PC-3 (cell line): ENCODE measurements at regions not wholly inside any gene's neighbourhood (a gene's known extent, or its start where the extent isn't known, plus 50 kb on each side); places are given as distances from the start of the nearest gene placed in this dataset.

Experiments
- ATAC-seq: fragments of 200-7000 bp; cut with Tn5 transposase; 2 replicates; pipeline ENCODE4 v1.9.1; 2020; ENCODE audit warnings: mild to moderate bottlenecking, moderate library complexity
- BruUV-seq: library from RNA; stranded (reverse); fragments of 400-500 nt; replicated peaks from 2 replicates; lab custom pipeline; 2021; lab: Mats Ljungman, UMichigan
- CTCF ChIA-PET: fragments of 300-600 bp; sonication (Branson Sonifier 250); formaldehyde crosslinking; loops from one replicate; lab custom pipeline; 2022; ENCODE audit warnings: antibody characterized with exemption; lab: Charles Lee
- POLR2A ChIA-PET: fragments of 300-600 bp; sonication (Branson Sonifier 250); formaldehyde crosslinking; loops from one replicate; lab custom pipeline; 2022; ENCODE audit warnings: antibody characterized with exemption; ENCODE audit not compliant: unreplicated experiment; lab: Charles Lee
- DNase-seq: peaks from one replicate; pipeline ENCODE4 v3.0.0-alpha.2; 2015
- H2AFZ ChIP-seq: fragments of 300-600 bp; sonication (generic); 2 replicates; pipeline ENCODE4 v1.6.0; 2016; ENCODE audit warnings: antibody characterized with exemption, low read length
- H3F3A ChIP-seq: fragments of 300-600 bp; sonication (generic); one replicate; pipeline ENCODE4 v1.6.0; 2017; ENCODE audit warnings: antibody characterized with exemption, low read length, control low read depth, mild to moderate bottlenecking; ENCODE audit not compliant: unreplicated experiment
- H3K27ac ChIP-seq: fragments of 300-600 bp; sonication (generic); 2 replicates; pipeline ENCODE4 v1.5.1; 2016; ENCODE audit warnings: mild to moderate bottlenecking, low read length
- H3K27me3 ChIP-seq: fragments of 300-600 bp; sonication (generic); 2 replicates; pipeline ENCODE4 v1.6.1; 2016; ENCODE audit warnings: low read length, mixed read lengths
- H3K36me3 ChIP-seq: fragments of 300-600 bp; sonication (generic); 2 replicates; pipeline ENCODE4 v1.6.1; 2016; ENCODE audit warnings: low read depth, mixed run types, low read length, mixed read lengths
- H3K4me1 ChIP-seq: fragments of 300-600 bp; sonication (generic); 2 replicates; pipeline ENCODE4 v1.5.1; 2016; ENCODE audit warnings: low read length; ENCODE audit not compliant: insufficient read depth
- H3K4me2 ChIP-seq: fragments of 300-600 bp; sonication (generic); 2 replicates; pipeline ENCODE4 v1.6.0; 2016; ENCODE audit warnings: low read length
- H3K4me3 ChIP-seq: fragments of 300-600 bp; sonication (generic); 2 replicates; pipeline ENCODE4 v1.5.1; 2016; ENCODE audit warnings: mild to moderate bottlenecking, low read length, mixed read lengths
- H3K79me2 ChIP-seq: fragments of 300-600 bp; sonication (generic); 2 replicates; pipeline ENCODE4 v1.6.1; 2017; ENCODE audit warnings: low read length, mixed read lengths
- H3K9ac ChIP-seq: fragments of 300-600 bp; sonication (generic); 2 replicates; pipeline ENCODE4 v1.6.0; 2016; ENCODE audit warnings: mild to moderate bottlenecking, low read length
- H3K9me2 ChIP-seq: fragments of 300-600 bp; sonication (generic); replicated peaks from 2 replicates; pipeline ENCODE4 v1.6.1; 2016; ENCODE audit warnings: mixed run types, low read length, mixed read lengths
- H3K9me3 ChIP-seq: fragments of 300-600 bp; sonication (generic); 2 replicates; pipeline ENCODE4 v1.6.1; 2016; ENCODE audit warnings: low read length, mixed read lengths
- H4K20me1 ChIP-seq: fragments of 300-600 bp; sonication (generic); 2 replicates; pipeline ENCODE4 v1.6.1; 2016; ENCODE audit warnings: low read length, mixed read lengths
- CTCF ChIP-seq: fragments of 300-600 bp; sonication (generic); conservative IDR thresholded peaks from 2 replicates; pipeline ENCODE4 v1.5.1; 2017; ENCODE audit warnings: antibody characterized with exemption, low read depth, mild to moderate bottlenecking, low read length
- EZH2 ChIP-seq: fragments of 300-600 bp; sonication (generic); IDR thresholded peaks from one replicate; pipeline ENCODE4 v1.6.1; 2017; ENCODE audit warnings: antibody characterized with exemption, mild to moderate bottlenecking, low read length; ENCODE audit not compliant: unreplicated experiment
- EZH2phosphoT487 ChIP-seq: fragments of 300-600 bp; sonication (generic); IDR thresholded peaks from 2 replicates; pipeline ENCODE4 v1.6.1; 2018; ENCODE audit warnings: mild to moderate bottlenecking, antibody characterized with exemption, low read length, borderline replicate concordance
- intact Hi-C: fragments of 100-400 bp; cut with micrococcal nuclease; formaldehyde crosslinking; loops from 2 replicates; pipeline ENCODE4 v1.9.0; 2023

- H3K36me3 ChIP-seq = no peaks in the 10 kb centered on the region
These were observed 265.8 kb upstream of the POU2AF2 start for GRCh38 chr11:110979696-110980095.

DNA sequence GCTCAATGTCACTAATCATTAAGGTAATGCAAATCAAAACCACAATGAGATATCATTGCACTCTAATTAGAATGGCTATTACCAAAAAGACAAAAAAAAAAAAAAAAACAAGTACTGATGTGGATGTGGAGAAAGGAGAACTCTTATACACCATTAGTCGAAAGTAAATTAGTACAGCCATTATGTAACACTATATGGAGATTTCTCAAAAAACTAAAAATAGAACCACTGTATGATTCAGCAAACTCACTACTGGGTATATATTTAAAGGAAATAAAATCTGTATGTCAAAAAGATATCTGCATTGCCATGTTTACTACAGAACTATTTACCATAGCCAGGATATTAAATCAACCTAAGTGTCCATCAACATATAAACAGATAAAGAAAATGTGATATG lies 265.4 kb upstream of the ARHGAP20 start:
- CTCF ChIA-PET = no interaction called here
- intact Hi-C loops = no loop called here
- no peaks in the 10 kb centered on the region for H4K20me1 ChIP-seq

More at GRCh38 chr11:110979696-110980095, 265.8 kb upstream of the POU2AF2 start:
- BruUV-seq = no TSS peak
- Histone ChIP-seq H3K4me1 (peaks cover 9% of the 10 kb centered on the region; the same call in 1 of the 2 replicates), H2AFZ (no peak overlapping the region), H3F3A (no peaks in the 10 kb centered on the region), H3K4me3 (no peak overlapping the region), H3K27me3 (peaks cover 6% of the 10 kb centered on the region), H3K9me2 (no peaks in the 10 kb centered on the region), H3K9ac (no peak overlapping the region), H3K4me2 (no peak overlapping the region), H3K79me2 (no peaks in the 10 kb centered on the region), H4K20me1 (no peaks in the 10 kb centered on the region), H3K9me3 (no peaks in the 10 kb centered on the region), H3K27ac (no peak overlapping the region)
- DNase-seq = peak; percentile 31
- POLR2A ChIA-PET = no interaction called here
- no peak for ATAC-seq
- TF ChIP-seq EZH2phosphoT487 (no peak), CTCF (no peak), EZH2 (no peak)
- intact Hi-C loops = no loop called here
- CTCF ChIA-PET = no interaction called here

More for the DNA sequence above, 265.4 kb upstream of the ARHGAP20 start:
- no peaks in the 10 kb centered on the region for H3K4me1 ChIP-seq
- peaks cover 17% of the 10 kb centered on the region for H3K27me3 ChIP-seq
- no peak overlapping the region for H3K4me2 ChIP-seq
- H3K9ac ChIP-seq = no peak overlapping the region
- no peak overlapping the region for H2AFZ ChIP-seq
- ATAC-seq (no peak), DNase-seq (no peak)
- TF ChIP-seq EZH2phosphoT487 (no peak), EZH2 (no peak), CTCF (no peak)
- no peaks in the 10 kb centered on the region for H3K36me3 ChIP-seq
- H3K79me2 ChIP-seq = no peaks in the 10 kb centered on the region
- BruUV-seq = no TSS peak
- no peaks in the 10 kb centered on the region for H3F3A ChIP-seq
- H3K4me3 ChIP-seq = no peak overlapping the region
- no peaks in the 10 kb centered on the region for H3K9me2 ChIP-seq
- no peak overlapping the region for H3K27ac ChIP-seq
- POLR2A ChIA-PET = no interaction called here
- no peaks in the 10 kb centered on the region for H3K9me3 ChIP-seq
